Kidney epithelial cell (primary cell): ENCODE measurements at regions not wholly inside any gene's neighbourhood (a gene's known extent, or its start where the extent isn't known, plus 50 kb on each side); places are given as distances from the start of the nearest gene placed in this dataset.

Experiments used
- DNase-seq: peaks from one replicate; pipeline ENCODE4 v3.0.0-alpha.2; 2010; ENCODE audit warnings: low read depth
- H3K27me3 ChIP-seq: 2 replicates; pipeline ENCODE4 v1.6.0; 2011; ENCODE audit warnings: low read length; ENCODE audit not compliant: control insufficient read depth, insufficient read depth
- H3K36me3 ChIP-seq: 2 replicates; pipeline ENCODE4 v1.5.1; 2011; ENCODE audit warnings: low read length; ENCODE audit not compliant: control insufficient read depth, insufficient read depth
- H3K4me3 ChIP-seq: 2 replicates; pipeline ENCODE4 v1.5.1; 2011; ENCODE audit warnings: low read depth, mild to moderate bottlenecking, control low read depth, low read length
- TF ChIP-seq, protein P1 (sequence below): IDR thresholded peaks from 2 replicates; pipeline ENCODE4 v1.5.1; 2011; ENCODE audit warnings: mild to moderate bottlenecking, moderate library complexity, low read length, control low read depth, inconsistent platforms; ENCODE audit not compliant: insufficient read depth, poor library complexity, severe bottlenecking

DNA sequence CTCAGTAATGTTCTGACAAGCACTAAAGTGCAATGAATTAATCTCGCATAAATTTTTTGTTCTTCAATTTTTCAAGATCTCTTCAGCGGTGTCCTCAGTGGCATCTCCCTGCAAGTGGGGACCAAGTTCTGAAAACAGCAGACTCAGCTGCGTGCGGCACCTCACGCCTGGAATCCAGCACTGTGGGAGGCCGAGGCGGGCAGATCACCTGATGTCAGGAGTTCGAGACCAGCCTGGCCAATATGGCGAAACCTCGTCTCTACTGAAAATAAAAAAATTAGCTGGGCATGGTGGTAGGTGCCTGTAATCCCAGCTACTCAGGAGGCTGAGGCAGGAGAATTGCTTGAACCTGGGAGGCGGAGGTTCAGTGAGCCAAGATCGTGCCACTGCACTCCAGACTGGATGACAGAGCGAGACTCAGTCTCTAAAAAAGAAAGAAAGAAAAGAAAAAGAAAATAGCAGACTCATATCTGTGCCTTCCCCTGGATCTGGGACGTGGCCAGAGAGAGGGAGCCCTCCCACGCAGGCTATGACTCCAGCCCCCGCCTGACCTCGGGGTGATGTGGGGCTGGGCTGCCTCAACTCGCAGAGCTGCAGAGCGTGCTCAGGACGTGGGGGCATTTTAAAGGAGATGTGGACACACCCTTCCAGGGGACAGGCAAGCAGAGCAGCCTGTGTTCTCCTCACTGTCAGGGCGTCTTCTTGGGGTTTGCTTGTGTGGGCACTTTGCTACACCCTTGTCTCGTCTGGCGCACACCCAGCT is 346.6 kb downstream of the BRD1 start:
- Histone ChIP-seq H3K36me3 (no peaks in the 10 kb centered on the region), H3K27me3 (peaks cover 10% of the 10 kb centered on the region), H3K4me3 (no peak overlapping the region)
- DNase-seq: no peak
- TF ChIP-seq, protein P1, sequence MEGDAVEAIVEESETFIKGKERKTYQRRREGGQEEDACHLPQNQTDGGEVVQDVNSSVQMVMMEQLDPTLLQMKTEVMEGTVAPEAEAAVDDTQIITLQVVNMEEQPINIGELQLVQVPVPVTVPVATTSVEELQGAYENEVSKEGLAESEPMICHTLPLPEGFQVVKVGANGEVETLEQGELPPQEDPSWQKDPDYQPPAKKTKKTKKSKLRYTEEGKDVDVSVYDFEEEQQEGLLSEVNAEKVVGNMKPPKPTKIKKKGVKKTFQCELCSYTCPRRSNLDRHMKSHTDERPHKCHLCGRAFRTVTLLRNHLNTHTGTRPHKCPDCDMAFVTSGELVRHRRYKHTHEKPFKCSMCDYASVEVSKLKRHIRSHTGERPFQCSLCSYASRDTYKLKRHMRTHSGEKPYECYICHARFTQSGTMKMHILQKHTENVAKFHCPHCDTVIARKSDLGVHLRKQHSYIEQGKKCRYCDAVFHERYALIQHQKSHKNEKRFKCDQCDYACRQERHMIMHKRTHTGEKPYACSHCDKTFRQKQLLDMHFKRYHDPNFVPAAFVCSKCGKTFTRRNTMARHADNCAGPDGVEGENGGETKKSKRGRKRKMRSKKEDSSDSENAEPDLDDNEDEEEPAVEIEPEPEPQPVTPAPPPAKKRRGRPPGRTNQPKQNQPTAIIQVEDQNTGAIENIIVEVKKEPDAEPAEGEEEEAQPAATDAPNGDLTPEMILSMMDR: no peak

DNA sequence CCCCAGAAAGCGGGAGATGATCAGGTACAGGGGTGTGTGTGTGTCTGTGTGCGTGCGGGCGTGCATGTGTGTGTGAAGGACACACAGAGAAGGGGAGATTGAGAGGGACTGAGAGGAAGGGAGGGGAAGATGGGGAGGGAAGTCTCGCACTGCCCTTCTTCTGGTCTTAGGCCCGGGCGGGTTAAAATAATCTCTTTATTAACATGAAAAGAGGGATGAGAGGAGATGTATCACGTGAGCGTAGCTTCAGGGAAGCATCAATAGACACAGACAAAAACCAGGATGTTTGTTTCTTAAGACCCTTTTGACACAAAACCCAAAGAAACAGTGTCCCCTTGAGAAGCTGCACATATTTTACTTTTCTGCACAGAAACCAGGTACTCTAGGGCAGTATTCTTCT is 347.3 kb downstream of the BRD1 start:
- TF ChIP-seq, protein P1: no peak
- H3K4me3 ChIP-seq: no peak overlapping the region
- H3K36me3 ChIP-seq: no peaks in the 10 kb centered on the region
- no peak for DNase-seq
- peaks cover 10% of the 10 kb centered on the region for H3K27me3 ChIP-seq

GRCh38 chr22:49479566-49479965 is 348.1 kb downstream of the BRD1 start:
- Histone ChIP-seq H3K4me3 (no peak overlapping the region), H3K36me3 (no peaks in the 10 kb centered on the region), H3K27me3 (peaks cover 10% of the 10 kb centered on the region)
- DNase-seq: no peak
- TF ChIP-seq, protein P1: no peak

- Histone ChIP-seq H3K4me3 (no peak overlapping the region), H3K36me3 (no peaks in the 10 kb centered on the region), H3K27me3 (peaks cover 7% of the 10 kb centered on the region)
- DNase-seq: no peak
- TF ChIP-seq, protein P1: no peak
These were observed 350.8 kb downstream of the BRD1 start for GRCh38 chr22:49476800-49477400.

GRCh38 chr22:49476176-49476575 is 351.5 kb downstream of the BRD1 start:
- TF ChIP-seq, protein P1: no peak
- Histone ChIP-seq H3K4me3 (no peak overlapping the region), H3K36me3 (no peaks in the 10 kb centered on the region), H3K27me3 (no peaks in the 10 kb centered on the region)
- DNase-seq: no peak
